Nephron progenitor cell (in vitro differentiated cells): ENCODE measurements at regions not wholly inside any gene's neighbourhood (a gene's known extent, or its start where the extent isn't known, plus 50 kb on each side); places are given as distances from the start of the nearest gene placed in this dataset.

Source experiments
- DNase-seq: peaks from one replicate; pipeline ENCODE4 v3.0.0; 2021
- H3K27ac Mint-ChIP-seq: 2 replicates; pipeline ENCODE4 v1.8.0; 2021; ENCODE audit warnings: mild to moderate bottlenecking, moderate library complexity, mixed read lengths
- H3K27me3 Mint-ChIP-seq: 2 replicates; pipeline ENCODE4 v1.8.0; 2021; ENCODE audit warnings: mild to moderate bottlenecking, low read depth, mixed read lengths; ENCODE audit not compliant: poor library complexity
- H3K36me3 Mint-ChIP-seq: 2 replicates; pipeline ENCODE4 v1.8.0; 2021; ENCODE audit warnings: low read depth, mixed read lengths
- H3K4me1 Mint-ChIP-seq: 2 replicates; pipeline ENCODE4 v1.8.0; 2021; ENCODE audit warnings: mixed read lengths
- H3K4me3 Mint-ChIP-seq: 2 replicates; pipeline ENCODE4 v1.8.0; 2021; ENCODE audit warnings: mild to moderate bottlenecking, moderate library complexity, mixed read lengths
- H3K9me3 Mint-ChIP-seq: 2 replicates; pipeline ENCODE4 v1.8.0; 2021; ENCODE audit warnings: mild to moderate bottlenecking, moderate library complexity, mixed read lengths
- TF ChIP-seq, protein P1 (sequence below): fragments of 200-600 bp; sonication (generic); IDR thresholded peaks from 2 replicates; pipeline ENCODE4 v1.5.0; 2021; ENCODE audit warnings: antibody characterized with exemption

- DNase-seq, result no peak
- Mint-ChIP-seq H3K27ac (no peak overlapping the region), H3K27me3 (peaks cover 11% of the 10 kb centered on the region), H3K4me3 (no peak overlapping the region), H3K36me3 (no peaks in the 10 kb centered on the region), H3K9me3 (no peaks in the 10 kb centered on the region), H3K4me1 (no peaks in the 10 kb centered on the region)
- TF ChIP-seq, protein P1, sequence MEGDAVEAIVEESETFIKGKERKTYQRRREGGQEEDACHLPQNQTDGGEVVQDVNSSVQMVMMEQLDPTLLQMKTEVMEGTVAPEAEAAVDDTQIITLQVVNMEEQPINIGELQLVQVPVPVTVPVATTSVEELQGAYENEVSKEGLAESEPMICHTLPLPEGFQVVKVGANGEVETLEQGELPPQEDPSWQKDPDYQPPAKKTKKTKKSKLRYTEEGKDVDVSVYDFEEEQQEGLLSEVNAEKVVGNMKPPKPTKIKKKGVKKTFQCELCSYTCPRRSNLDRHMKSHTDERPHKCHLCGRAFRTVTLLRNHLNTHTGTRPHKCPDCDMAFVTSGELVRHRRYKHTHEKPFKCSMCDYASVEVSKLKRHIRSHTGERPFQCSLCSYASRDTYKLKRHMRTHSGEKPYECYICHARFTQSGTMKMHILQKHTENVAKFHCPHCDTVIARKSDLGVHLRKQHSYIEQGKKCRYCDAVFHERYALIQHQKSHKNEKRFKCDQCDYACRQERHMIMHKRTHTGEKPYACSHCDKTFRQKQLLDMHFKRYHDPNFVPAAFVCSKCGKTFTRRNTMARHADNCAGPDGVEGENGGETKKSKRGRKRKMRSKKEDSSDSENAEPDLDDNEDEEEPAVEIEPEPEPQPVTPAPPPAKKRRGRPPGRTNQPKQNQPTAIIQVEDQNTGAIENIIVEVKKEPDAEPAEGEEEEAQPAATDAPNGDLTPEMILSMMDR, result no peak
Measured at GRCh38 chr20:7428946-7429345, 511.3 kb downstream of the HAO1 start.

- Mint-ChIP-seq H3K27me3 (peaks cover 5% of the 10 kb centered on the region), H3K27ac (no peak overlapping the region), H3K4me3 (no peak overlapping the region), H3K9me3 (no peaks in the 10 kb centered on the region), H3K4me1 (no peaks in the 10 kb centered on the region), H3K36me3 (no peaks in the 10 kb centered on the region)
- TF ChIP-seq, protein P1, result no peak
- no peak for DNase-seq
Measured at GRCh38 chr20:7432612-7433011, 507.6 kb downstream of the HAO1 start.

- no peak for DNase-seq
- Mint-ChIP-seq H3K27me3 (peaks cover 5% of the 10 kb centered on the region), H3K4me1 (no peaks in the 10 kb centered on the region), H3K9me3 (no peaks in the 10 kb centered on the region), H3K27ac (no peak overlapping the region), H3K4me3 (no peak overlapping the region), H3K36me3 (no peaks in the 10 kb centered on the region)
- TF ChIP-seq, protein P1, result no peak
Measured at GRCh38 chr20:7437311-7437710, 502.9 kb downstream of the HAO1 start.

- H3K4me3 Mint-ChIP-seq, result no peak overlapping the region
- H3K27me3 Mint-ChIP-seq, result peaks cover 4% of the 10 kb centered on the region
- H3K27ac Mint-ChIP-seq, result no peak overlapping the region
- H3K4me1 Mint-ChIP-seq, result no peaks in the 10 kb centered on the region
- no peak for DNase-seq
- H3K9me3 Mint-ChIP-seq, result peaks cover 3% of the 10 kb centered on the region
- no peaks in the 10 kb centered on the region for H3K36me3 Mint-ChIP-seq
- TF ChIP-seq, protein P1, result no peak
Measured at GRCh38 chr20:7449269-7449668, 491.0 kb downstream of the HAO1 start.

- DNase-seq, result no peak
- Mint-ChIP-seq H3K36me3 (no peaks in the 10 kb centered on the region), H3K4me3 (no peak overlapping the region), H3K4me1 (no peaks in the 10 kb centered on the region), H3K27ac (no peak overlapping the region), H3K9me3 (no peaks in the 10 kb centered on the region), H3K27me3 (peaks cover 4% of the 10 kb centered on the region)
- TF ChIP-seq, protein P1, result no peak
Measured at GRCh38 chr20:7452890-7453289, 487.4 kb downstream of the HAO1 start.

DNA sequence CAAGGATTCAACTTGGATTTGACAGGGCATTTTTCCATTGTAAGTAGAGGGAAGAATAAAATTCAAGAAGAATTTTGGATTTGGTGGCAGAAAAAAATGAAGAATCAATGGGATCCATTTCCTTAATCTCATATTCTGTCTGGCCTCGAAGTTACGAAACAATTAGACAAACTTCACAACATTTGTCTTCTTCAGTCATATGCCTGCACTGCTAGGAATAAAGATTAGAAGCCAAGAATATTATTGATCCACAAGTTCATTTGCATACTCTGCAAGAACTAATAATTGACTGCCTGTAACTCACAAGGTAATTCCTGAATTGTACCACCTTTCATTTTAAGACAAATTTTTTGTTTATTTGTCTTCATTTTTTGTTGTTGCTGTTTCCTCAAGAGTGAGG, 486.2 kb downstream of the HAO1 start:
- Mint-ChIP-seq H3K27ac (no peak overlapping the region), H3K36me3 (no peaks in the 10 kb centered on the region), H3K27me3 (peaks cover 4% of the 10 kb centered on the region), H3K4me1 (no peaks in the 10 kb centered on the region), H3K9me3 (no peaks in the 10 kb centered on the region), H3K4me3 (no peak overlapping the region)
- TF ChIP-seq, protein P1, result no peak
- no peak for DNase-seq
